Heart left ventricle (tissue), 13 donors: ENCODE measurements at regions not wholly inside any gene's neighbourhood (a gene's known extent, or its start where the extent isn't known, plus 50 kb on each side); places are given as distances from the start of the nearest gene placed in this dataset.

Experiments
- CTCF ChIP-seq, 12 donors: fragments of 200-600 bp; sonication (generic) in 4 of 12; IDR thresholded peaks; one replicate each; pipeline versions ENCODE4 v1.5.0 to v1.8.0; 2018 to 2022; ENCODE audit warnings: antibody characterized with exemption in 12 of 12, mild to moderate bottlenecking in 5 of 12
- POLR2A ChIP-seq, 2 donors: fragments of 450-650 bp; IDR thresholded peaks; one replicate each; pipeline ENCODE4 v1.6.1; 2017; ENCODE audit warnings: antibody characterized with exemption in 2 of 2, mild to moderate bottlenecking in 2 of 2, moderate library complexity in 2 of 2
- donor health status: ischemic (EF 13 %, LVEDD 7.1; RV severe dilation, severe dysfunction).
- donor health status: DM: no; HTN: yes; CAD: no.
- donor health status: DM: no; HTN: no; CAD: no.
- donor health status: ischemic (EF 25% LVEDD 6.9; RV normal size, moderate dysfunction).
- donor health status: ischemic (EF 25% LVEDD 5.7; RV mildly dilated, moderate dysfunction).
- donor health status: ischemic (EF 35%, LVEDD 5.7; RV mildly dilated, moderate dysfunction).
- donor health status: nonischemic (EF 11% LVEDD 7.7; RV severe dilation, severe dysfunction).
- donor health status: DM: yes; HTN: yes; CAD: no.
- donor health status: PGD.
- donor health status: ischemic (EF 29% LVEDD 5.4; RV normal size, mild dysfunction).
- donor health status: nonischemic (EF 23%, LVEDD 6.1; RV moderate dilation, normal function).

- TF ChIP-seq CTCF (IDR thresholded peaks at IDR 0.05) (no peak), POLR2A (IDR thresholded peaks at IDR 0.05) (no peak)
These were observed 183.2 kb upstream of the POU5F2 start for GRCh38 chr5:93924628-93925027.
